Breast epithelium (tissue), 4 donors: ENCODE measurements at regions not wholly inside any gene's neighbourhood (a gene's known extent, or its start where the extent isn't known, plus 50 kb on each side); places are given as distances from the start of the nearest gene placed in this dataset.

Source experiments
- DNase-seq, 2 donors: peaks; one replicate each; pipeline ENCODE4 v3.0.0-alpha.2; 2019; ENCODE audit warnings: low spot score in 2 of 2
- H3K27ac ChIP-seq, 2 donors: fragments of 200-600 bp; sonication (generic) in 1 of 2; one replicate each; pipeline ENCODE4 v1.5.1; 2016 to 2019; ENCODE audit warnings: mild to moderate bottlenecking in 1 of 2
- H3K27me3 ChIP-seq, 2 donors: fragments of 200-600 bp; sonication (generic) in 1 of 2; one replicate each; pipeline versions ENCODE4 v1.5.1 to v1.6.0; 2017 to 2019; ENCODE audit warnings: control low read depth in 1 of 2, mild to moderate bottlenecking in 1 of 2
- H3K36me3 ChIP-seq: fragments of 200-600 bp; one replicate; pipeline ENCODE4 v1.5.1; 2019
- H3K4me1 ChIP-seq, 2 donors: fragments of 200-600 bp; sonication (generic); one replicate each; pipeline ENCODE4 v1.5.1; 2016 to 2019; ENCODE audit warnings: control low read depth in 1 of 2
- H3K4me3 ChIP-seq, 3 donors: fragments of 200-600 bp; sonication (generic); 1 replicate in 2 of 3; 2 replicates in 1 of 3; pipeline ENCODE4 v1.5.1; 2016 to 2019; ENCODE audit warnings: mild to moderate bottlenecking in 3 of 3, moderate library complexity in 2 of 3
- H3K9me3 ChIP-seq, 2 donors: fragments of 200-600 bp; sonication (generic) in 1 of 2; one replicate each; pipeline ENCODE4 v1.5.1; 2016 to 2019; ENCODE audit warnings: control low read depth in 1 of 2
- CTCF ChIP-seq, 3 donors: fragments of 450-650 bp; IDR thresholded peaks; one replicate each; pipeline ENCODE4 v1.5.1; 2016 to 2017; ENCODE audit warnings: antibody characterized with exemption in 3 of 3, mild to moderate bottlenecking in 3 of 3, moderate library complexity in 3 of 3
- POLR2A ChIP-seq: fragments of 450-650 bp; IDR thresholded peaks from one replicate; pipeline ENCODE4 v1.6.1; 2016; ENCODE audit warnings: antibody characterized with exemption, mild to moderate bottlenecking, moderate library complexity
- POLR2AphosphoS5 ChIP-seq, 3 donors: sonication (generic); formaldehyde crosslinking; IDR thresholded peaks; one replicate each; pipeline ENCODE4 v1.6.1; 2017; ENCODE audit warnings: antibody characterized with exemption in 3 of 3
- intact Hi-C: fragments of 100-400 bp; cut with DNase I; formaldehyde crosslinking; loops from one replicate; pipeline ENCODE4 v1.15.1; 2023; ENCODE audit warnings: low total_unique reads

GRCh38 chr6:144888621-144889020 lies 603.5 kb downstream of the UTRN start:
- Histone ChIP-seq H3K4me3 (no peak overlapping the region), H3K4me1 (no peaks in the 10 kb centered on the region), H3K27ac (no peak overlapping the region), H3K27me3 (no peaks in the 10 kb centered on the region), H3K36me3 (no peaks in the 10 kb centered on the region), H3K9me3 (no peaks in the 10 kb centered on the region)
- DNase-seq, result no peak
- intact Hi-C loops, result no loop called here
- TF ChIP-seq POLR2A (no peak), POLR2AphosphoS5 (IDR thresholded peaks at IDR 0.05) (no peak), CTCF (IDR thresholded peaks at IDR 0.05) (no peak)

GRCh38 chr6:144893680-144894151 lies 608.6 kb downstream of the UTRN start:
- no peaks in the 10 kb centered on the region for H3K9me3 ChIP-seq
- H3K4me3 ChIP-seq, result no peak overlapping the region
- H3K4me1 ChIP-seq, result no peaks in the 10 kb centered on the region
- DNase-seq, result no peak
- intact Hi-C loops, result no loop called here
- H3K36me3 ChIP-seq, result no peaks in the 10 kb centered on the region
- H3K27me3 ChIP-seq, result no peaks in the 10 kb centered on the region
- TF ChIP-seq CTCF (IDR thresholded peaks at IDR 0.05) (no peak), POLR2AphosphoS5 (IDR thresholded peaks at IDR 0.05) (no peak), POLR2A (no peak)
- no peak overlapping the region for H3K27ac ChIP-seq

- TF ChIP-seq POLR2A (no peak), POLR2AphosphoS5 (IDR thresholded peaks at IDR 0.05) (no peak), CTCF (IDR thresholded peaks at IDR 0.05) (no peak)
- Histone ChIP-seq H3K4me1 (no peaks in the 10 kb centered on the region), H3K36me3 (no peaks in the 10 kb centered on the region), H3K27ac (no peak overlapping the region), H3K9me3 (no peaks in the 10 kb centered on the region), H3K27me3 (no peaks in the 10 kb centered on the region), H3K4me3 (no peak overlapping the region)
- no peak for DNase-seq
- intact Hi-C loops, result no loop called here
Observed at GRCh38 chr6:144894240-144894639, 609.1 kb downstream of the UTRN start.

- Histone ChIP-seq H3K27me3 (no peaks in the 10 kb centered on the region), H3K4me3 (no peak overlapping the region), H3K36me3 (no peaks in the 10 kb centered on the region), H3K9me3 (no peaks in the 10 kb centered on the region), H3K27ac (no peak overlapping the region), H3K4me1 (no peaks in the 10 kb centered on the region)
- TF ChIP-seq CTCF (IDR thresholded peaks at IDR 0.05) (no peak), POLR2AphosphoS5 (IDR thresholded peaks at IDR 0.05) (no peak), POLR2A (no peak)
- intact Hi-C loops, result no loop called here
- no peak for DNase-seq
Observed at GRCh38 chr6:144895313-144896278, 610.5 kb downstream of the UTRN start.

GRCh38 chr6:144896289-144896688 lies 611.2 kb downstream of the UTRN start:
- Histone ChIP-seq H3K4me1 (no peaks in the 10 kb centered on the region), H3K9me3 (no peaks in the 10 kb centered on the region), H3K36me3 (no peaks in the 10 kb centered on the region), H3K27ac (no peak overlapping the region), H3K27me3 (no peaks in the 10 kb centered on the region), H3K4me3 (no peak overlapping the region)
- TF ChIP-seq CTCF (IDR thresholded peaks at IDR 0.05), result no peak
- intact Hi-C loops, result no loop called here
- no peak for DNase-seq
